ENCODE measurements at regions not wholly inside any gene's neighbourhood (a gene's known extent, or its start where the extent isn't known, plus 50 kb on each side); places are given as distances from the start of the nearest gene placed in this dataset.
"Not testable (repeated sequence)": the region's sequence is repeated elsewhere in the genome, so short reads cannot be mapped to it uniquely, and the experiment has no call there.

DNA sequence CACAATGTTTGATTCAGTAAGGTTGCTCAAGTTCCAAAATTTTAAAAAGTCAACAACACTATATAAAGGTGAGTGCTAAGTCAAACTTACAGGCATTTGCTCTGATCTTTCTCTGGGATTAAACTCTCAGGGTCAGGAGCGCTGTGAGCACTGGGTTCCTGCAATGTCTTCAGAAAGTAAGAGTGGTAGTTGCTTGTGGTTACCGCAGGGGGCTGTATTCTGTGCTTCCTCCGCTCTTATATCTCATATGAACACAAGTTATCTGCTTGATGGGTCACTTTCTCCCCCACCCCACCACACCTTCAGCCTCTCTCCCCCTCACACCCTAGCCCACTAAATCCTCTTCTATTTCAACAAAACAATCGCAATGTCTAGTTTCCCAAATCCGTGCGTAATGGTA lies 116.4 kb upstream of the IGSF1 start:
- TF ChIP-seq, protein P1, sequence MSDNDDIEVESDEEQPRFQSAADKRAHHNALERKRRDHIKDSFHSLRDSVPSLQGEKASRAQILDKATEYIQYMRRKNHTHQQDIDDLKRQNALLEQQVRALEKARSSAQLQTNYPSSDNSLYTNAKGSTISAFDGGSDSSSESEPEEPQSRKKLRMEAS (IDR thresholded peaks at IDR 0.05; ENCODE audit: low read depth, low read length): no peak
- no peak for TF ChIP-seq POLR2A (IDR thresholded peaks at IDR 0.05; ENCODE audit: extremely low read depth, insufficient read length)
- TF ChIP-seq MYC (IDR thresholded peaks at IDR 0.05; ENCODE audit: low read depth, low read length): no peak
- no peak for TF ChIP-seq CTCF (IDR thresholded peaks at IDR 0.05; ENCODE audit: low read depth, low read length)
- H3K4me3 ChIP-seq (ENCODE audit: low read depth, low read length): no peak overlapping the region
- DNase-seq (ENCODE audit: low read depth): no peak

DNA sequence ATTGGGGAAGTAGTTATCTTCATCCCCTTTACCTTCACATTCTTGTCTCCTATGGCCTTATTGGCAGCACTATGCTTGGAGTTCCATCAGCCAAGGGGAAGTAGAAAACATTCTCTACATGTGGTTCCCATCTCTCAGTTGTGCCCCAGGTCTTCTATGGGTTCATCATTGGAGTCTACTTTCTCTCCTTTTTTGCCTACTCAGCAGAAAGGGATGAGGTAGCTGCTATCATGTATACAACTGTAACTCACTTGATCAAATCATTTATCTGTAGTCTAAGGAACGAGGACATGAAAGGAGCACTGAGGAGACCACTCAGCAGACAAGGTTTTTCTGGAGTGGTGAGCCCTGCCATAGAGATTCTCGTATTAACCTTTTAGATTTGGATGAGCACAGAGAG lies 119.0 kb upstream of the OR13H1 start:
- TF ChIP-seq CTCF (IDR thresholded peaks at IDR 0.05; ENCODE audit: low read depth, low read length) (no peak), MYC (IDR thresholded peaks at IDR 0.05; ENCODE audit: low read depth, low read length) (no peak), POLR2A (IDR thresholded peaks at IDR 0.05; ENCODE audit: extremely low read depth, insufficient read length) (no peak)
- TF ChIP-seq, protein P1 (IDR thresholded peaks at IDR 0.05; ENCODE audit: low read depth, low read length): no peak
- no peak overlapping the region for H3K4me3 ChIP-seq (ENCODE audit: low read depth, low read length)
- no peak for DNase-seq (ENCODE audit: low read depth)

- DNase-seq (ENCODE audit: low read depth); H3K4me3 ChIP-seq (ENCODE audit: low read depth, low read length): not testable (repeated sequence)
Measured at GRCh38 chrX:131430465-131430864, 113.4 kb upstream of the OR13H1 start.

DNA sequence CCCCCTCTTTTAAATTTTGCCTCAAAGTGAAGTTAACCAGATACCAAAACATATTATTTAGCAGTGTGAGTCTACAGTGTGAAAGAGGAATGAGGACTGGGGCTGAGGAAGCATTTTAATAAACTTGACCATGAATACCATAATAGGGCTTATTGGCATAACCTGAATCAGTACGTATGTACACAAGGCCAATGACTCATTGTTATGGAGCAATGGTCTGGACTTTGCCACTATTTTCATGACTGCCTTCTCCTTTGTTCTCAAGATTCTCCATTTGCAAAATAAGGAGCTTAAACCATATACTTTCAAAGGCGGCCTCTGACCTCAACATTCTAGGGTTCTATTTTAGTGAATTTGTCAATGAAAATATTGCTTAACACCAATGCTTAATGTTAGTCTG lies 102.8 kb upstream of the OR13H1 start:
- TF ChIP-seq POLR2A (IDR thresholded peaks at IDR 0.05; ENCODE audit: extremely low read depth, insufficient read length) (no peak), CTCF (IDR thresholded peaks at IDR 0.05; ENCODE audit: low read depth, low read length) (no peak)
- TF ChIP-seq, protein P1 (IDR thresholded peaks at IDR 0.05; ENCODE audit: low read depth, low read length): no peak

DNA sequence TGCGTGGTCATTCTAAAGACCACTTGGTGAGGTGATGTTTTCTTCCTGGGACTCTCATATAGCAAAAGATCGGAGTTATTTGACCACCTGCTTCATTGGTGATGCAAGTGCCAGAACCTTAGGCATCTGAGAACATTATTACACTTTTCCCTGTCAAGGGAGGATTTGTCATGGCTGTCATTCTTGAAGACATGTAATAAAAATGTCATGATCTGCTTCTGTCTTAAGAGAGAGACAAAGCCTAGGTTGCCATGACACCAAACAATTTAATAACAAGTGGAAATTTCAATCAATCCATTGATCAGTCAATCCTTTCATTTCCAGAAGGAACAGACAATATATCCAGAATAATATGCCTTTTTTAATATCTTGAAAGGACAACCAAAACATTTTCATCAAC lies 97.9 kb upstream of the OR13H1 start:
- H3K4me3 ChIP-seq (ENCODE audit: low read depth, low read length): no peak overlapping the region
- no peak for DNase-seq (ENCODE audit: low read depth)
- no peak for TF ChIP-seq MYC (IDR thresholded peaks at IDR 0.05; ENCODE audit: low read depth, low read length)

More for the DNA sequence above, 102.8 kb upstream of the OR13H1 start:
- H3K4me3 ChIP-seq (ENCODE audit: low read depth, low read length): no peak overlapping the region
- no peak for DNase-seq (ENCODE audit: low read depth)

- DNase-seq (ENCODE audit: low read depth); H3K4me3 ChIP-seq (ENCODE audit: low read depth, low read length): not testable (repeated sequence)
Measured at GRCh38 chrX:131461855-131462254, 82.0 kb upstream of the OR13H1 start.

DNA sequence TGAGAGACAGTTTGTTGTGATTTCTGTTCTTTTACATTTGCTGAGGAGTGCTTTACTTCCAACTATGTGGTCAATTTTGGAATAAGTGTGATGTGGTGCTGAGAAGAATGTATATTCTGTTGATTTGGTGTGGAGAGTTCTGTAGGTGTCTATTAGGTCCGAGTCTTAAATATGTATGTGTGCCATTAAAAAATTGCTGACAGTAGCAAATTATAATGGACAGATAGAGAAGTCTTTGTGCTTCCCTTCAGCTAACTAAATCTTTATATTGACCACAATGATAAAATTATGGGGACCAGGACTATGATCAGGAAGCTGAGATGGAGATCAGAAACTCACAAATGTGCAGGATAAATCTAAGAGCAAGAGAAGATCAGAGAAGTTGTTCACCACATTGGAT lies 70.1 kb upstream of the OR13H1 start:
- not testable (repeated sequence) for DNase-seq (ENCODE audit: low read depth); H3K4me3 ChIP-seq (ENCODE audit: low read depth, low read length)

- DNase-seq (ENCODE audit: low read depth): no peak
- TF ChIP-seq POLR2A (IDR thresholded peaks at IDR 0.05; ENCODE audit: extremely low read depth, insufficient read length) (no peak), MYC (IDR thresholded peaks at IDR 0.05; ENCODE audit: low read depth, low read length) (no peak)
- TF ChIP-seq, protein P1 (IDR thresholded peaks at IDR 0.05; ENCODE audit: low read depth, low read length): no peak
- H3K4me3 ChIP-seq (ENCODE audit: low read depth, low read length): no peak overlapping the region
Measured at GRCh38 chrX:131477498-131477897, 66.4 kb upstream of the OR13H1 start.
